ENCODE measurements at regions not wholly inside any gene's neighbourhood (a gene's known extent, or its start where the extent isn't known, plus 50 kb on each side); places are given as distances from the start of the nearest gene placed in this dataset.

GRCh38 chr11:15888556-15889345, 467.6 kb downstream of the SOX6 start:
- H3K36me3 ChIP-seq (ENCODE audit: low read depth, missing control alignments), result no peaks in the 10 kb centered on the region
- intact Hi-C loops (cut with DNase I; ENCODE audit: low total_unique reads), result no loop called here
- DNase-seq, result no peak
- no peak overlapping the region for H3K4me3 ChIP-seq
- peaks cover 9% of the 10 kb centered on the region for H3K4me1 ChIP-seq
- 64 to 80% methylated on average over 2 of the region's 2 CpGs for WGBS, 2 donors
- no peaks in the 10 kb centered on the region for H3K27me3 ChIP-seq
- no peak for TF ChIP-seq CTCF (IDR thresholded peaks at IDR 0.05)
- TF ChIP-seq POLR2A (IDR thresholded peaks at IDR 0.05), result no peak
- no peak overlapping the region for H3K27ac ChIP-seq
- no peaks in the 10 kb centered on the region for H3K9me3 ChIP-seq

DNA sequence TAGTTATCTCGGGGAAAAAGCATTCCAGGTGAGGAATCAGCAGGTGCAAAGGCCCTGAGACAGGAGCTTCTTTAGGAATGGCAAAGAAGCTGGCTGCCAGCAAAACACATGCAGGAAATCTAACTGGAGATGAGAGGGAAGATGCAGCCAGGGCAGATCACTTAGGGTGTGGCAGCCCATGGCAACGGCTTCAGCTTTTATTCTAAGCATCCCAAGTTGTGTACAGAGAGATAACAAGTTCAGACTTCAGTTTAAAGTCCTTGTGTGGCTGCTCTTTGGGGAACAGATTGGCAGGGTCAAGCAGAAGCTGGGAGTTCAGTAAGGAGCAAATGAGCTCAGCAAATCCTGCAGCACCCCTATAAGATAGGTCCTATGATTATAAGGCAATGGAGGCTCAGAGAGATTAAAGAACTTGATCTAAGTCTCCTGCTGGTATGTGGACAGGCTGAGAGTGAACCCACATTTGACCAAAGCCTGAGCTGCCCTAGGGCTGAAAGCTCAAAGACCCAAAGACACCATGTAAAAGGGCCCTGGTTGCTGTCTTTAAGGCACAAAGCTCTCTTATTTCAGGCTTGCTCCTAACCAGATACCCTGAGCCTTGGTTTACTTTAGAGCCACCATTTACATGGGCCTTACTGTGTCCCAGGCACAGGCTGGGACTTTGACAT, 466.8 kb downstream of the SOX6 start:
- Histone ChIP-seq H3K27me3 (no peaks in the 10 kb centered on the region), H3K27ac (no peak overlapping the region), H3K4me3 (no peak overlapping the region), H3K36me3 (ENCODE audit: low read depth, missing control alignments) (no peaks in the 10 kb centered on the region), H3K4me1 (peaks cover 3% of the 10 kb centered on the region), H3K9me3 (no peaks in the 10 kb centered on the region)
- WGBS, 2 donors, result 72 to 78% methylated on average over 2 of the region's 2 CpGs
- TF ChIP-seq CTCF (IDR thresholded peaks at IDR 0.05), result no peak
- TF ChIP-seq POLR2A (IDR thresholded peaks at IDR 0.05), result no peak
- intact Hi-C loops (cut with DNase I; ENCODE audit: low total_unique reads), result no loop called here
- DNase-seq, result no peak

DNA sequence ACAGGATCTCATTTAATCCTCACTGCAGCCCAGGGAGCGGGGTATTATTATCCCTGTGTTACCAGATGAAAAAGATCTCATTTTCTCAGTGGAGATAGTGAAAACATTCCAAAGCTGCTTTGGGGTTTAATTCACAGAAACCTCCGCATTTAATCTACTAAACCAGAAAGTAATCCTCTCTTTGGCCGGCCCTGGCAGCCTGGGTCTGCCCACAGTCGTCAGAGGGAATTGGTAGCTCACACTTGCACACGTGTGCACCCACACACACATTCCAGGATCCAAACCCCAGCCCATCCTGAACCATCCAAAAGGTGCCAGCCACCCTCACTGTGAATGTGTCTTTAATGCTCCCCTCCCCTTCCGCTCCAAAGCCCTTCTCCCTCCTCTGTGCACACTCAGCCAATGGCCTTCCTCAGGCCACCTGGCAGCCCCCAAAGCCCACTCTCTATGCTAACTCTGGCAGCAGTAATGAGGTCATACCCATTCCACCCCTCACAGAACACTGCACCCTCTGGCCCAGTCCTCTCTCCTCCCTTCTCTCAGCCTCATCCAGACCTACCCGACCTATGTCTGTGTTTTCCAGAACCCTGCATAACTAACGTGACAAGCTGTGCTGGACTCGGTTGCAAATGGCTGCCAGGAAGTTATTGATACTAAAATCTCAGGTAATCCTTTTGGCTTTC, 466.2 kb downstream of the SOX6 start:
- no peak for DNase-seq
- TF ChIP-seq POLR2A (IDR thresholded peaks at IDR 0.05) (no peak), CTCF (IDR thresholded peaks at IDR 0.05) (no peak)
- H3K36me3 ChIP-seq (ENCODE audit: low read depth, missing control alignments), result no peaks in the 10 kb centered on the region
- H3K27ac ChIP-seq, result no peak overlapping the region
- intact Hi-C loops (cut with DNase I; ENCODE audit: low total_unique reads), result no loop called here
- WGBS, 2 donors, result 77 to 86% methylated on average over 9 of the region's 9 CpGs
- H3K27me3 ChIP-seq, result no peaks in the 10 kb centered on the region
- no peak overlapping the region for H3K4me3 ChIP-seq
- H3K9me3 ChIP-seq, result no peaks in the 10 kb centered on the region
- peaks cover 3% of the 10 kb centered on the region for H3K4me1 ChIP-seq

GRCh38 chr11:15893080-15893492, 463.3 kb downstream of the SOX6 start:
- Histone ChIP-seq H3K27me3 (no peaks in the 10 kb centered on the region), H3K9me3 (no peaks in the 10 kb centered on the region), H3K36me3 (ENCODE audit: low read depth, missing control alignments) (no peaks in the 10 kb centered on the region), H3K27ac (no peak overlapping the region), H3K4me1 (peaks cover 3% of the 10 kb centered on the region), H3K4me3 (no peak overlapping the region)
- DNase-seq, result no peak
- WGBS, 2 donors, result 38 to 43% methylated on average over 3 of the region's 3 CpGs
- intact Hi-C loops (cut with DNase I; ENCODE audit: low total_unique reads), result no loop called here
- TF ChIP-seq CTCF (IDR thresholded peaks at IDR 0.05), result no peak
- TF ChIP-seq POLR2A (IDR thresholded peaks at IDR 0.05), result no peak
